ENCODE measurements at regions not wholly inside any gene's neighbourhood (a gene's known extent, or its start where the extent isn't known, plus 50 kb on each side); places are given as distances from the start of the nearest gene placed in this dataset.

DNA sequence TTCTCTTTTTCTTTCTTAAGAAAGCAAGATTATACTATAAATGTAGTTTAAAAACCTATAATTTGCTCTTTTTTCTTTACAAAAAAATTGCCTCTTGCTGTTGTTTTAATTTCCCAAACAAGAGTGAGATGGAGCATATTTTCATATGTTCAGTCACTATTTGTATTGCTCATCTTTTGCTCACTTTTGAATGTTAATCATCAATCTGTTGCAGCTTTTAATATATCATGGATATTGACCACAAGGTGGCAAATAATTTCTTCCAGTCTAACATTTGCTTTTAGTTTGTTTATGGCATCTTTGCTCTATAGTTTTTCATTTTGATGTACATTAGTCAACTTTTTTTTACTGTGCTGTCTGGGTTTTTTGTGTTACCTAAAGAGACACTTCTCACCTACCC lies 112.6 kb upstream of the THRB start:
- no peak for DNase-seq (ENCODE audit: low spot score)
- TF ChIP-seq, protein P1, sequence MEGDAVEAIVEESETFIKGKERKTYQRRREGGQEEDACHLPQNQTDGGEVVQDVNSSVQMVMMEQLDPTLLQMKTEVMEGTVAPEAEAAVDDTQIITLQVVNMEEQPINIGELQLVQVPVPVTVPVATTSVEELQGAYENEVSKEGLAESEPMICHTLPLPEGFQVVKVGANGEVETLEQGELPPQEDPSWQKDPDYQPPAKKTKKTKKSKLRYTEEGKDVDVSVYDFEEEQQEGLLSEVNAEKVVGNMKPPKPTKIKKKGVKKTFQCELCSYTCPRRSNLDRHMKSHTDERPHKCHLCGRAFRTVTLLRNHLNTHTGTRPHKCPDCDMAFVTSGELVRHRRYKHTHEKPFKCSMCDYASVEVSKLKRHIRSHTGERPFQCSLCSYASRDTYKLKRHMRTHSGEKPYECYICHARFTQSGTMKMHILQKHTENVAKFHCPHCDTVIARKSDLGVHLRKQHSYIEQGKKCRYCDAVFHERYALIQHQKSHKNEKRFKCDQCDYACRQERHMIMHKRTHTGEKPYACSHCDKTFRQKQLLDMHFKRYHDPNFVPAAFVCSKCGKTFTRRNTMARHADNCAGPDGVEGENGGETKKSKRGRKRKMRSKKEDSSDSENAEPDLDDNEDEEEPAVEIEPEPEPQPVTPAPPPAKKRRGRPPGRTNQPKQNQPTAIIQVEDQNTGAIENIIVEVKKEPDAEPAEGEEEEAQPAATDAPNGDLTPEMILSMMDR (IDR thresholded peaks at IDR 0.05; ENCODE audit: extremely low read depth, missing control alignments): no peak

- DNase-seq (ENCODE audit: low spot score): no peak
- TF ChIP-seq, protein P1 (IDR thresholded peaks at IDR 0.05; ENCODE audit: extremely low read depth, missing control alignments): no peak
Observed at GRCh38 chr3:24608701-24609390, 114.2 kb upstream of the THRB start.

DNA sequence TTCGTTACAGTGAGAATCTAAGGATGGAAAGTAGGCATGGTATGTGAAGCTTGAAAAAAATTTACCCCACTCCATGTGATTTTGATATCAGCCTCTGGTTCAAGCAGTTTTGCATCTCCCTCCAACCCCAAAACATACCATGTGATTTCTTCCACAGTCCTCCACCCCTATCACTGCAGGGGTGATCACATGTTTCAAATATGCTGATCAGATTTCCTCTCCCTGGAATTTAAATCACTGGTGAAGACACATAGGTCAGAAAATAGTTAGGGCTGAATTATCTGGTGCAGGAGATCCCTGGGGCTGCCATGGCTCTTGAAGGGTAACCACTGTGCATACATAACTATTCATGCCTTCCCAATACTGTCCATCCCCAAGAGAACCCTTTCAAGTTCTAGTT lies 119.7 kb upstream of the THRB start:
- no peak for DNase-seq (ENCODE audit: low spot score)
- TF ChIP-seq, protein P1 (IDR thresholded peaks at IDR 0.05; ENCODE audit: extremely low read depth, missing control alignments): no peak

- DNase-seq (ENCODE audit: low spot score): no peak
- TF ChIP-seq, protein P1 (IDR thresholded peaks at IDR 0.05; ENCODE audit: extremely low read depth, missing control alignments): no peak
Observed at GRCh38 chr3:24615177-24615576, 120.5 kb upstream of the THRB start.

- TF ChIP-seq, protein P1 (IDR thresholded peaks at IDR 0.05; ENCODE audit: extremely low read depth, missing control alignments): no peak
- no peak for DNase-seq (ENCODE audit: low spot score)
Observed at GRCh38 chr3:24616110-24616829, 121.6 kb upstream of the THRB start.

DNA sequence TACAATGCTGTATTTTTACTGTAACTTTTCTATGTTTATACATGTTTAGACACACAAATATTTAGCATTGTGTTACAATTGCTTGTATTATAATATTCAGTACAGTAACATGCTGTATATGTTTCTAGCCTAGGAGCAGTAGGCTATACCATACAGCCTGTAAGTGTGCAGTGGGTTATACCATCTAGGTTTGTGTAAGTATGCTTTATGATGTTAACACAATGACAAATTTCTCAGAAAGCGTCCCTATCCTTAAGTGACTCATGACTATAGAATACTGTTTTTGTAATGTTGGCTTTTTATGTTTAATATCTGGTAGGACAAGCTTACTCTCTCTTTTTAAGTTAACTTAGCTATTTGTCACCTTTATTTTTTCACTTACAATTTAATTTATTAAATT lies 127.5 kb upstream of the THRB start:
- TF ChIP-seq, protein P1 (IDR thresholded peaks at IDR 0.05; ENCODE audit: extremely low read depth, missing control alignments): no peak
- no peak for DNase-seq (ENCODE audit: low spot score)

DNA sequence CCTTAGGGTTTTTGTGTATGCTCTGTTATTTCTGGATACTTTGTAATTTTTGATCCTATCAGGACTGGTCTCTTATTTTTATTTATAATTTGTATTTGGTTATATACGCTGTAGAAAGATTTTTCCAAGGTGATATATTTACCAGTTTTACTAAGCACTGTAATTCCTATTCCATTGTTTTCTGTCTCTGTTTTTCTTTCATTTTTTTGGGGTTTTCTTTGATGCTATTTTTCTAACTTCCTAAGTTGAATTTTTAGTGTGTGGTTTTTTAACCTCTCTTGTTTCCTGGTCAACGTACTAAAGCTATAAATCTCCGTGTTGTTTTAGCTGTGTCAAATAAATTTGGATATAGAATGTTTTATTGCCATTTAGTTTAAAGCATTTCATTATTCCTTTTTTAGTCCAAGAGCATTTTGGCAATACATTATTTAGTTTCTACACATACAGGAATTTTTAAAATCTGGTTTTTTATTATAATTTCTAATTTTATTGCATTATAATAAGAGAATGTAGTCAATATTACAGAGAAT lies 128.1 kb upstream of the THRB start:
- no peak for DNase-seq (ENCODE audit: low spot score)
- TF ChIP-seq, protein P1 (IDR thresholded peaks at IDR 0.05; ENCODE audit: extremely low read depth, missing control alignments): no peak

Measured in GM20000 (cell line).